ENCODE measurements at regions not wholly inside any gene's neighbourhood (a gene's known extent, or its start where the extent isn't known, plus 50 kb on each side); places are given as distances from the start of the nearest gene placed in this dataset.

- DNase-seq (ENCODE audit: low spot score), result no peak
- no peak for TF ChIP-seq CTCF (IDR thresholded peaks at IDR 0.05)
- no peak for ATAC-seq (ENCODE audit: low FRiP score)
Observed at GRCh38 chr6:133683606-133684005, 205.3 kb upstream of the TCF21 start.

GRCh38 chr6:133688705-133689492 is 200.0 kb upstream of the TCF21 start:
- DNase-seq (ENCODE audit: low spot score) (no peak), ATAC-seq (ENCODE audit: low FRiP score) (no peak)
- no peak for TF ChIP-seq CTCF (IDR thresholded peaks at IDR 0.05)

- ATAC-seq (ENCODE audit: low FRiP score) (no peak), DNase-seq (ENCODE audit: low spot score) (no peak)
- no peak for TF ChIP-seq CTCF (IDR thresholded peaks at IDR 0.05)
Observed at GRCh38 chr6:133689863-133690262, 199.1 kb upstream of the TCF21 start.

GRCh38 chr6:133693565-133693964 is 195.3 kb upstream of the TCF21 start:
- DNase-seq (ENCODE audit: low spot score) (no peak), ATAC-seq (ENCODE audit: low FRiP score) (no peak)
- no peak for TF ChIP-seq CTCF (IDR thresholded peaks at IDR 0.05)

- no peak for DNase-seq (ENCODE audit: low spot score)
- TF ChIP-seq CTCF (IDR thresholded peaks at IDR 0.05), result no peak
- ATAC-seq (ENCODE audit: low FRiP score), result no peak
Observed at GRCh38 chr6:133697185-133697584, 191.7 kb upstream of the TCF21 start.

- DNase-seq (ENCODE audit: low spot score), result no peak
- no peak for TF ChIP-seq CTCF (IDR thresholded peaks at IDR 0.05)
- ATAC-seq (ENCODE audit: low FRiP score), result no peak
Observed at GRCh38 chr6:133697666-133698065, 191.2 kb upstream of the TCF21 start.

- ATAC-seq (ENCODE audit: low FRiP score) (no peak), DNase-seq (ENCODE audit: low spot score) (no peak)
- no peak for TF ChIP-seq CTCF (IDR thresholded peaks at IDR 0.05)
Observed at GRCh38 chr6:133698272-133698671, 190.6 kb upstream of the TCF21 start.
